ENCODE measurements at regions not wholly inside any gene's neighbourhood (a gene's known extent, or its start where the extent isn't known, plus 50 kb on each side); places are given as distances from the start of the nearest gene placed in this dataset.

- DNase-seq (ENCODE audit: low read depth in 2 of 2): no peak
Observed at GRCh38 chr9:107118863-107119624, 164.0 kb upstream of the RAD23B start.

- no peak for DNase-seq (ENCODE audit: low read depth in 2 of 2)
Observed at GRCh38 chr9:107119735-107120134, 163.3 kb upstream of the RAD23B start.

GRCh38 chr9:107123389-107123788, 159.7 kb upstream of the RAD23B start:
- no peak for DNase-seq (ENCODE audit: low read depth in 2 of 2)

GRCh38 chr9:107127608-107128007, 155.5 kb upstream of the RAD23B start:
- DNase-seq (ENCODE audit: low read depth in 2 of 2): no peak

- DNase-seq (ENCODE audit: low read depth in 2 of 2): no peak
Observed at GRCh38 chr9:107131108-107131799, 151.8 kb upstream of the RAD23B start.

GRCh38 chr9:107136296-107136695, 146.8 kb upstream of the RAD23B start:
- no peak for DNase-seq (ENCODE audit: low read depth in 2 of 2)

GRCh38 chr9:107137495-107138202, 145.4 kb upstream of the RAD23B start:
- no peak for DNase-seq (ENCODE audit: low read depth in 2 of 2)

- no peak for DNase-seq (ENCODE audit: low read depth in 2 of 2)
Observed at GRCh38 chr9:107138261-107138992, 144.7 kb upstream of the RAD23B start.

GRCh38 chr9:107141967-107142366, 141.1 kb upstream of the RAD23B start:
- no peak for DNase-seq (ENCODE audit: low read depth in 2 of 2)

- no peak for DNase-seq (ENCODE audit: low read depth in 2 of 2)
Observed at GRCh38 chr9:107142430-107142829, 140.6 kb upstream of the RAD23B start.

GRCh38 chr9:107142896-107143603, 140.0 kb upstream of the RAD23B start:
- DNase-seq (ENCODE audit: low read depth in 2 of 2): no peak

GRCh38 chr9:107144475-107144874, 138.6 kb upstream of the RAD23B start:
- no peak for DNase-seq (ENCODE audit: low read depth in 2 of 2)

- no peak for DNase-seq (ENCODE audit: low read depth in 2 of 2)
Observed at GRCh38 chr9:107147134-107147533, 135.9 kb upstream of the RAD23B start.

- no peak for DNase-seq (ENCODE audit: low read depth in 2 of 2)
Observed at GRCh38 chr9:107148216-107148615, 134.9 kb upstream of the RAD23B start.

- no peak for DNase-seq (ENCODE audit: low read depth in 2 of 2)
Observed at GRCh38 chr9:107149756-107150155, 133.3 kb upstream of the RAD23B start.

- no peak for DNase-seq (ENCODE audit: low read depth in 2 of 2)
Observed at GRCh38 chr9:107153336-107153735, 129.7 kb upstream of the RAD23B start.

GRCh38 chr9:107154291-107154690, 128.8 kb upstream of the RAD23B start:
- no peak for DNase-seq (ENCODE audit: low read depth in 2 of 2)

GRCh38 chr9:107154766-107155165, 128.3 kb upstream of the RAD23B start:
- DNase-seq (ENCODE audit: low read depth in 2 of 2): no peak

GRCh38 chr9:107155244-107155817, 127.7 kb upstream of the RAD23B start:
- DNase-seq (ENCODE audit: low read depth in 2 of 2): no peak

GRCh38 chr9:107158321-107158720, 124.8 kb upstream of the RAD23B start:
- no peak for DNase-seq (ENCODE audit: low read depth in 2 of 2)

GRCh38 chr9:107161338-107161737, 121.7 kb upstream of the RAD23B start:
- no peak for DNase-seq (ENCODE audit: low read depth in 2 of 2)
